NCI-H146 treated with DMSO at 0.1 percent for 48 hours (cell line): ENCODE measurements at regions not wholly inside any gene's neighbourhood (a gene's known extent, or its start where the extent isn't known, plus 50 kb on each side); places are given as distances from the start of the nearest gene placed in this dataset.

Experiments
- DNase-seq: peaks from one replicate; lab custom pipeline; 2025; ENCODE audit not compliant: unreplicated experiment; lab: John Stamatoyannopoulos, UW

DNA sequence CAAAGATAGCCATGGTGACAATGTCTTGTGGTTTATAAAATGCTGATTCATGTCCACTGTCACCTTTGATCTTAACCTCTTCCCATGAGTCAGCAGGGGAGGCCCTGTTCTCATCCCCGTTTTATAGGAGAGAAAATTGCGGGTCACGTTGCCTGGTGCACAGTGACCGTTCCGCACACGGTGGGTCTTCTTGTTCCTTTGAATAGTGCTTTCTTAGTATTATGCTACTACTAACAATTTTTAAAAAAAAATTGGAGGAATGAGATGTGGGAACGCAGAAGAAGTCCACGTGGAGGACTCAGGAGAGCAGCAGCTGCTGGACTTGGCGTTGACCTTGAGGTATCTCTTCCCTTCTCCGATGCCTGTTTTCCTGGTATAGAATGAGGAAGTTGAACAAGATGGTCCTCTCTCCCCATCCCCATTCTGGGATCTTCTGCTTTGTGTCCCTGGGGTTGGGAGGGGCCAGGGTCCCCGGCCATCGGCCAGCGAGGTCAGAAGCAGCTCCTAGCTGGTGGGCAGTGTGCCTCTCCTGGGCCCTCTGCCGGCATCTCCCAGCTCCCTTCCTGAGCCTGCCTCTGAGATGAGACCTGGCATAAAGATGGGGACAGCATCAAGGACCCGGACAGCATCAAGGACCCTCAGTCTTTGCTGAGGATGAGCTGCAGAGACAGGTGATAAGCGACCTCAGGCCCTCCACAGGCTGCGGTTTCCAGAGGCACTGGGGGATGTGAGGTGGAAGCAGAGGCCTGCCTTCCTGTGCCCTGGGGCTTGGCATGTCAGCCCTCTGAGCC is 143.9 kb downstream of the C9orf50 start:
- DNase-seq, result no peak

DNA sequence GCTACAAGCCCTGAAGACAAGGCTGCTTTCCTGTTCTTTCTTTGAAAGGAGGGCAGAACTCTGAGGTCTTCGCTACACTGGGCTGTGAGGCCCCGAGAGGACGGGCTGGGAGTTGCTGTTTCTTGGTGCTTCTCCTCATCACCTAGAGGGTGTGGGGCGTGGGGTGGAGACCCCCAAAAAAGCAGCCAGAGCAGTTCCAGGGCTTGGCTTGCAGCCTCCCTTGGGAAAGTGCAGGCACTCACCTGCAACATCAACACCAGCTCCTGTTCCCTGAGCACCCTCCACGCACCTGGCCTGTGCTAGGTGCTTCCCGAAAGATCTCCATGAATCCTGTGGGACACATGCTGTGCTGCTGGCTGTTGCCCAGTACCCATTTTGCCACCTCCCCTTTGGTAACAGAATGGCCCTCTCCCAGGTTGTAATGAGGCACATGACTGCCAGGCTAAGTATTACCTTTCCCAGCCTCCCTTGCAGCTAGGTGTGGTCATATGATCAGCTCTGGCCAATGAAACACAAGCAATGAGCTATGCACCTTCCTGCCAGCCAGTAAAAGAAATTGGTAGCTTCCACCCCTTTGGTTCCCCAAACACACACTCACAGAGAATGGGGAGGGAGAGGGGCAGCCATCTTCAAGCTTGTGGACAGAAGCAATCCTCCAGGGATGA is 146.0 kb downstream of the C9orf50 start:
- no peak for DNase-seq

DNA sequence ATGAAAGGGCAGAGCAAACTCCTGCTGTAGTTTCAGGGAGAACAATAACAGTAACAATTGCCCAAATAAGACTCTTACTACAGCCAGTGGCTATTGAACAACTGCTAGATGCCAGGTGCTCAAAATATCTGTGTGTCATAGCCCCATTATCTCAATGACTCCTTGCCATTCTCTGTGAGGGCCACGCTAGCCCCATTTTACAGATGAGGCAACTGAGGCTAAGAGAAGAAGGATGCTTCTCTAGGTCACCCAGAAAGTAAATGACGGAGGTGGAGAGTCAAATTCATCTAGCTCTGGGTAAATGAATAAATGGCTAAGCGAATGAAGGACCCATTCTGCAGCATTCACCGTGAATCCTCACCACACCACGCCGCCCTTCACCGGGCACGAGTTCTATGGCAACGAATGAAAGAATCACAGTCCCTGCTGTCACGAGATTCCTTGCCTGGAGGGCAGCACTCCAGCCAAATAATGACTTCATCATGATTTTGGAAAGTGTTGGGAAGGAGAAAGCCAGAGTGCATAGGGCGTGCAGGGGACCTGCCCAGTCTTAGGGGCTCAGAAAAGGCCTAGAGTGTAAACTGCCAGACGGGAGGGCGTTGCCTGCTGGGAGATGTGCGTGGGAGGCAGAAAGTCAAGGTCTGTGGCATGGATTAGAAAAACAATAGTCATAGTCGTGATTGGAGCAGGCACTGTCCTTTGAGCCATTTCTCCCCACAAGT is 147.2 kb downstream of the C9orf50 start:
- no peak for DNase-seq

DNA sequence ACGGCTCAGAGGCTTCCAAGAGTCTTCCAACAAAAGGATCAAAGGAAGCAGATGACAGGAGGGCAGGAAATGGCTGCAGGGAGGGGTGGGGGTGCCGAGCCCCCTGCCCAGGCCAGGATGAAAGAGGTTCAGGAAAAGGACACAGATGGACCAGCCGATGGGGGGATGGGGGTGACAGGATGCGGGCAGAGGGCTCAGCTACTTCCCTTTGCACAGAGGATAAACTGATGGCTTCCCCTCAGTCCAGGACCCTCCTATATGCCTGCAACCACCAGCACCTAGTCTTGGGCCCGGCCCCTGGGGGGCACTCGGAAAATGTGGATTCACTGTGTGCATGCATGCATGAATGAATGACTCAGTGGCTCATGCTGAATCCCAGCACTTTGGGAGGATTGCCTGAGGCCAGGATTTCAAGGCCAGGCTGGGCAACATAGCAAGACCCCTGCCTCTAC is 148.2 kb downstream of the C9orf50 start:
- no peak for DNase-seq

DNA sequence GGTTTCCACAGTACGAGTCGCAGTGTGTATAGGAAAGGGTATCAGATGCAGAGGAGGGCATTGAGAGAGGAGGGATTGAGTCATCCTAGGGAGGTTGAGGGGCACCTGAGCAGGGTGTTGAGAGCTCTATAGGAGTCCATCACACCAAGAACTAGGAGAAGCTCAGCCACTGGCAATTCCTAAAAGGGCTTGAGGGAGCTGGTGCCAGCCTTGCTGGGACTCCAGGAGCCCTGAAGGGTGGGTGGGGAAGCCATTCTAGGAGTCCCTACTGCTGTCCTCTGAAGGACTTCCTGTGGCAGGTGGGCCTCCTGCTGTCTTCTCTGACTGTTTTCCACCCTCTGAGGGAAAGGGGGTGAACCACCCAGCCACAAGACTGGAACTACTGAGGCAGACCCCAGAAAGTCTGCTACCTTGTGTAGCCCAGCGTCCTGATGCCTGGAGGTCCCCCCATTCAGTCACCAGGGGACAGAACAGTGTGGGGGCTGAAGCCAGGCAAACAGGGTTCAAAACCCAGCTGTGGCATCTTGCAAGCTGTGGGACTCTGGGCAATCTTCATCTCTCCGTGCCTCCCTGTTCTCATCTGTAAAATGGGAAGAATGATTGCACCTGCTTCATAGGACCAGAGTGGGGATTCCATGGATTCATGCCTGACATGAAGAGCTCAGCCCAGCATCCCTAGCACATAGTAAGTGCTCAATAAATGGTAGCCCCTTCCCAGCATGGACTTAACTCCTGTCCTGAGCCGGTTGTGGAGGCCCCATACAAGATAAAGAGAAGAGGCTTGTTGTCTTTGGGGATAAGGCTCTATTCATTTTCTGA is 149.5 kb downstream of the C9orf50 start:
- DNase-seq, result no peak

DNA sequence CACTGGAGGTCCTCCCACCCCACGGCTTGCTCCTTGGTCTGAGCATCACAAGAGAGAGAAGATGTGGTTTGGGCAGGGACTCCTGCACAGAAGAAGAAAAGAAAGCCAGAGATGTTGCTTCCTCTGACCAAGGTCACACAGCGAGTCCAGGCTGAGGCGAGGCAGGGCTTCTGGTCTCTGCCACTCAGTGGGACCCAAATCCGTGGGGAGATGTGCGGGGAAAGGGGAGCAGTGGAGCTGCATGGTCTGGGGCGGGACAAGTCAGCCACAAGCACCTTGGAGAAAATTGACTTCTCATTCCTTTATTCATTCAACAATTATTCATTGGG is 150.9 kb downstream of the C9orf50 start:
- no peak for DNase-seq

DNA sequence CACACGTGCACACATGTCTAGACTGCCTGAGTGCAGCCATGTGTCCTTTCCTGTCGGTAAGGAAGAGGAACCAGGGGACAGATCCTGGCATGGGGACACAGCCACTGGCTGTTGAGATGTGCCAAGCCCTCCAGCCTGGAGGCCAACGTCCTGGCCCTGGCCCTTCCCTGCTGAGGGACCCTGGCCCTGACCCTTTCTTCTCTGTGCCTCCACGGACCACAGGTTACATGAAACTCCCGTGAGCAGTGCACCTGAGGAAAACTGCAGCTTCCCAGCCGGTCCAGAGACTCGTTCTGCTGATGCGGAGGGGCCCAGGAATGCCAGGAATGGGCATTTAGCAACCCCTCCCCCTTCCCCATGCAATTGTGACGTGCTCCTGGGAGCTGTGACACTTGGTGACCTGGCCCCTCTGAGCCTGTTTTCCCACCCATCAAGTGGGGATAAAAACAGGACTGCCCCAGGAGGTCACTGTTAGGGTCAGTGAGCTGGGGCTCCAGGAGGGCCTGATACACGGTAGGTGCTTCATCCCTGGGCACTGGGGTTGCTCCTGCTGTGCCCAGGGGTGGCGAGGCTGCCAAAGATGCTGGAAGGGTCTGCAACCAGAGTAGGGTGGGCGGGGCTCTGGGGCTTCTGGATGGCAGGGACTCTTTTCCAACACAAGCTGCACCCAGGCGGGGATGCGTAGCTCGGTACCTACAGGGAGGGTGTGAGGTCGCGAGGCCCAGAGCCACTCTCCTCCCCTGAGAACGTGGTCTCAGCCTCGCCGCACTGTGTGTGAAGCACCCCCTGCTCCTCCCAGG is 151.5 kb downstream of the C9orf50 start:
- DNase-seq, result no peak

DNA sequence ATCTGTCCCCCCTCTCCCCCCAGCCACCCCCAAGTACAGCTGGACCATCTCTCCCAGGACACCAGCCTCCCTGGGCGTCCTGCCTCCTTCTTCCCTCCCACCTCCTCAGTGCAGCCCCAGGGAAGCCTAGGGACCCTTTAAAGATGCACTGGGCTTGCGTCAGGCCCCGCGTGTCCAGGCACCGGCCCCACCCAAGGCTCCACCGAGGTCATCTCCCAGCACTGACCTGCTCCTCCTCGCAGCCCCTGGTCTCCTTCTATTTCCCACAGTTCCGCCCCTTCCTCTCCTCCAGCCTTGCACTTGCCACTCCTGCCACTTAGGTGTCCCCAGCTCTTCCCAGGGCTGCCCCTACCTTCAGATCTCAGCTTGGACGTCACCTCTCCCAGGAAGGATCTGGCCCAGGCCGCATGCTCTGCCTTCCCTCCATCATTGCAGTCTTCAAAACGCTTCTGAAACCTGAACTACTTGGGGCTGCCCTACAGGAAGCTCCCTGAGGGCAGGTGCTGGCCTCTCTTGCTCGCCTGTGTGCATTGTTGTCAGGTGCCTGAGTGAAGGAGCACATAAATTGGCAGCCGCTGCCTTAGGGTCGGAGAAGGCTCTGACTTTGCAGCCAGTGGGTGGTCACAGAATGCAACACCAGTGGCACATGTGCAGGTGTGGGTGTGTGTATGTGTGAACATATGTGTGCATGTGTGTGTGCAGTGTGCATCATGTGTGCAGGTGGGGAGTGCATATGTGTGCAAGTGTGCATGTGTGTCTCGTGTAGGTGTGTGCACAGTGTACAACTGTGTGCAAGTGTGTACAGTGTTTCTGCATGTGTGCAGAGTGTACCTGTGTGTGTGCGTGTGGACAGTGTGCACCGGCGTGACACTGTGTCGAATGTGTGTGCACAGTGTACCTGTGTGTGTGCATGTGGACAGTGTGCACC is 152.9 kb downstream of the C9orf50 start:
- no peak for DNase-seq

DNA sequence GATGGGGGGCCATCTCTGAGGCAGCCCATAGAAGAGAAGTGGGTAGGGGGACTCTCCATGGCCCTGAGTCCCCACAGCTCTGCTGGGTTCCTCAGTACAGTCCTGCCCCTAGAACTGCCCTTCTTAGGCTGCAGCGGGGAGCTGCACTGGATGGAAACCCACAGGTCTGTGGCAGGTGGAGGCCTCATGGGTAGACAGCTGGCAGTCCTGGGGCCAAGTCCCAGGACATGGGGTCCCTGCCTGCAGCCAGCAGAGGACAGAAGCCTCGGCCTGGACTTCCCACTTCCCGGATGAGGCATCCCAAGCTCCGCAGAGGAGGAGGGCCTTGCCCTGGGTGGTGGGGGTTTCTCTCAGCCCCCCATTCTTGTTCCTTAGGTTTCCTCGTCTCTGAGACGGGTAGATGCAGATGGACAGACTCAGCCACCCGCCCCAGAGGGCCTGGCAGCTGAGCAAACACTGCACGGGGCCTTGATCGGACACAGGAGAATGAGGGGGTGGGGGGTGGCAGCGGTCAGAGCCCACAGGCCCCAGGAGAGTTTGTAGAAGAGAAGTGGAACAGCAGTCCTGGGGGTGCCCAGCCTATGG is 153.8 kb downstream of the C9orf50 start:
- no peak for DNase-seq

DNA sequence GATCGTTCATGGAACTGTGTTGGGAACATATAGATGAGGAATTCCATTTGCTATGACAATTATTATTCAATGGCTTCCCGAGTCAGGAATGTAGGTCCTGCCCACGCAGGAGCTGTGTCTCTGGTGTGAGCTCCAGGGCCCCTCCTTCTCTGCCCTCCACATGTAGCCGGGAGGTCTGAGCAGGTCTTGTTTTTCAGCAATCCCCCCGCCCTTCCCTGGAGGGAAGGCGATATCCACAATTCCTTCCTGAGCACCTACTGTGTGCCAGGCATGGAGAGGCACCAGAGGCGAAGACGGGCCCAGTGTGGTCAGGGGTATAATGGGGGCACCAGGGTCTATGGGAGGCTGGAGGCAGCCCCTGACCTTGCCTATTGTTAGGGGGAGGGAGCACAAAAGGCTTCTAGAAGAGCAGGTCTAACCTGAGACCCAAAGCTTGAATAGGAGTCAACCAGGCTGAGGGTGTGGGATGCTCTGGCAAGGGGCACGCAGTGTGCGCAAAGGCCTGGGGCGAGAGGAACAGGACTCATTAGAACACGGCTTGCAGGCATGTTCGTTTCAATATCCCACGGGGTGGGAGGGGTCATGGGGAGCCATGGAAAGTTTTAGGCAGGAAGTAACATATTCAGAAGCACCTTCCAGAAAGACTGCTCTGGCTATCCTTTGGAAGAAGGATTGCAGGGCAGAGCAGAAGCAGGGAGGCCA is 154.9 kb downstream of the C9orf50 start:
- no peak for DNase-seq

DNA sequence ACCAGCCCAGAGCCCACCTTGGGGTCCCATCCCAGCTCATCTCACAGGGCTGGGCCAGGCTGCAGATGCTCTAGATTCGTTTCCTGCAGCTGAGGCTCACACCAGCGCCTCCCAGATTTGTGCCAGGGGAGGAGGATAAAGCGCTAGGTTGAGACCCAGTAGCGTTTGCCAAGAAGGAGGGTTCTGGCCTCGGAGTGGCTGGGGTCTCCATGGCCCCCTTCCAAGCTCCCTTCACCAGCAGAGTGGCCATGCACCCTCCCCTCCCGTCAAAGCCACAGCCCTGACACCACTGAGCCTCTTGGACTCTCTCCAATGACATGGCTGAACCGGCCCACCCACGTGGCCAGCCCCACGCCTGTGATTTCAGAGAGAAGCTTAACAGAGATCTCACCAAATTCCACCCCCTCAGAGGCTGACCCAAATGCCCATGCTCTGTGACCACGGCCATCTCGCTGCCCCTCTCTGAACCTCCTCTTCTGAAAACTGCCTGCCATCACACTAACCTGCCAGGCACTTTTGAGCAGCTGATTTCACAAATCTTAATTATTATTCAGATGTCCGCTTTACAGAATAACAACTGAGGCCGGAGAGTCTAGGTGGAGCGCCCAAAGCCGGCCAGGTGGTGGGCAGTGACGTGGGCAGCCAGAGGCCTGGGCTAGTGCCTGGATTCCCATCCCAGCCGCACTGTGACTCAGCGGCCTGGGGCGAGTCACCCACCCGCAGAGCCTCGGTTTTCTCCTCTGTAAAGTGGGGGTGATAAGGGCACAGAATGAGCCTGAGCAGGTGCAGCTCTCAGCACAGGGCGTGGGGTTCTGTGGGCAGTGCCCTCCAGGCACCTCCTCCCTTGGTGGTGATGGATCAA is 155.7 kb downstream of the C9orf50 start:
- no peak for DNase-seq

DNA sequence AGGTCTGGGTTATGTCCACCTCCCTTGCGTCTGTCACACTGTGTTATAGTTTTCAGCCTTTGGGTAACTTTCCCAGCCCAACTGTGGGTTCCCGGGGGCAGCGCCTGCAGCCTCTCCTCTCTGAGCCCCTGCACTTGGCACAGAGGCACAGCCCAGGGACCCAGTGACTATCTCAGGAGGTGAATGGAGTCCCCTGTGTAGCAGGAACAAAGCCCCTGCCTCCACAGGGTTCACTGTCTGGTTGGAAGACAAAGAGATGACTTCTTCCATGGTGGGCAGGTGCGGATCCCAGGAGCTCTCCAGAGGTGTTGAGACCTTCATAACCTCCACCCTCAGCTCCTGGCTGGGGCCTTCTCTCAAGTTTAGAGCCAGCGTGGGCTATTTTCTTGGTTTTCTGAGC is 156.9 kb downstream of the C9orf50 start:
- no peak for DNase-seq

DNA sequence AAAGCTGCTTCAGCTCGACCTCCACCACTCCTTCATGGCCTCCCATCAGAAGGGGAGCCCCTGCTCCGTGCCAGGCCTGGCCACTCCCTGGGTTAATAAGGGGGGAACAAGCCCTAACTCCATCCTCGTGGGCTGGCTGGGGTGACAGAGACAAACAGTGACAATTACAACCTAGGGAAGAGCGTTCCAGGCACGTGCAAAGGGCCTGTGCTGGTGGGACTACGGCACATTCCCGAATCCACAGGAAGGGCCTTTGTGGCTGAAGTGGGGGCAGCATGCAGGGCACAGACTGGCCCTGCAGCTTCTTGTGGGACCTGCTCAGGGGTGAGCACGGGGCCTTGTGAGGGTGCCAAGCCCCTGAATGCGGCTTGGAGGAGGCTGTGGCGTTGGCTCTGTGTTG is 157.4 kb downstream of the C9orf50 start:
- DNase-seq, result no peak

DNA sequence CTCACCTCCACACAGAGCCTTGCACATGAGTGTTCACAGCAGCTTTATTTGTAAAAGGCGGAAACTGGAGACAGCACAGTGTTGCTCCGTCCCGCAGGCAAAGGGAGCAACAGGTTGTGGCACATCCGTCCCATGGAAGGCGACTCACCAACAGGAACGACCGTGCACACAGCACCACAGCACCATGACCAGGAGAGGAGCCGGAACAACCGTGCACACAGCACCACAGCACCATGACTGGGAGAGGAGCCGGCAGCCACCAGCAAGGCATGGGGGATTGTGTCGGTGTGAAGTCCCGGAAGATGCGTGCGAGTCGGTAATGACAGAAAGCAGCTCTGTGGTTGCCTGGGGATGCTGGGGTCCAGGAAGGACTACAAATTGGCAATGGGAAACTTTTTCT is 158.5 kb downstream of the C9orf50 start:
- no peak for DNase-seq

DNA sequence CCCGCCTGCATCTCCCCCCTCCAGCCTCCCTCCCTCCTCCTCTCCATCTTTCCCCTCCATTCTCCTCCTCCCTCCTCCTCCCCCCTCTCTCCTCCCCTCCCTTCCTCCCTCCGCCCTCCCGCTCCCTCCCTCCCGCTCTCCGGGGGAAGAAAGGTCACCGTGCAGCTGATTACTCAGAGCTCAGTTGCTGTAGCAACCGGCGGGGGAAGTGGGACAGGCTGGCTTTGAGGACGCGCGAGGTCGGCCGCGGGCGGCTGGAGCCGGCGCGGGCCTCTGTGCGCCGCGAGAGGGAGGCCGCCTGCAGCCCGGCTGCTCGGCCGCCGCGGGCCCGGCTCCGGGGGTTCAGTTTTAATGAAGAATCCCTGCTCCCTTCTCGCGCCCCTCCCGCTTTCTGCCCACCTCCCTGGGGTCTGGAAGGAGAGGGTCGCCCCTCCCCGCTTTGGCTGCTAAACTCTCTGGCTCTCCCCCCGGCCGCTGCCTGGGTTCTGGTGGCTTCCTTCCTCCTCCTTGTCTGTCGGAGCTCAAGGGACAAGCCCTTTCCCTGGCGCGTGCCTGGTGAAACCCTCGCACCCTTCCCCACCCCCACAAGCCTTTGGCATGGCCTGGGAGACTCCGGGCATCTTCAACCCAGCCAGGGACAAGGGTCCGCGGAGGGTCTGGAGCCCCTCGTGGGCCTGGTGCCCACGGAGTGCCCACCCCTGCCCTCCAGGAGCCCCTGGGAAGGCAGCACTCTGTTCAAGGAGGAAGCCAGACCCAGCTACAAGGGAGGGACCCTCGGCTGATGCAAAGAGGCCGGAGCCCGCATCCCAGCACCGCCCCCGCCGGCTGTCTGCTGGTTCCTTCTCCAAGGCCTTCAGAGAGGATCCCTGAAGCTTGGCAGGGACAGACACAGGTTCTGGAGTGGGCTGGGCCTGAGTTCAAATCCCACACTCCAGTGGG is 160.3 kb downstream of the C9orf50 start:
- peak; percentile 29 for DNase-seq

DNA sequence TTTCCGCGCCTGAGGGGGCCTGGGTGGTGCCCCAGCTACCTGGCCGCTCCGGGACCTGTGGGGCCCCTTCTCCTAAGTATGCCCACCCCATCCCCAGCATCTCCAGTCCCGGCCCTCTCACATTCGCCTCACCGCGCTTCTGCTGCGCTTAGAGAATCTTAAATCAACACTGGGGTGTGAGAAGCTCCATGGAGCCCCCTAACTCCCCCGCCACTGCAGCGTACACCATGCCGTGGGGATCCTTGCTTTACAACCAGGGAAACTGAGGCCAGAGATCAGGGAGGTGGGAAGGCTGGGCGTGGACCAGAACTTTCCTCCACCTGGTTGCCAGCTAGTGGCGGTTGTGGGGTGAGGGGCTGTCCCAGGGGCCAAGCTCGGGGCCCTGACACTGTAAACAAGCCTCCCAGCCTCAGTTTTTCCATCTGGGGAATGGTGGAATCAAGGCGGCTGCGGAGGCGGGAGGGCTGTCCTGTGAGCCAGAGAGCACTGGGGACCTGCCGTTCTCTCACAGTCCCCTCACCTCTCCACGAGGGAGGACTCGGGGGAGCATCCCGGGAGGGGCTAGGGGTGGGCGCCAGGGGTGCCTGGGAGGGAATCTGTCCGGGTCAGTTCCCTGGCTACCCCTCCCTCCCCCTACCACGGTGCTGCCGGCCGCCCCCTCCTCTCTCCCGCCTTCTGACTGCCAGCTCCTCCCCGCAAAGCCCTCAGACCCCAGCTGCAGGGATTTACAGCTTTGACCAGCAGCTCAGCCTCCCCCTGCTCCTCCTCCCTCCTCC is 161.2 kb downstream of the C9orf50 start:
- no peak for DNase-seq
